ENCODE measurements at regions not wholly inside any gene's neighbourhood (a gene's known extent, or its start where the extent isn't known, plus 50 kb on each side); places are given as distances from the start of the nearest gene placed in this dataset.

DNA sequence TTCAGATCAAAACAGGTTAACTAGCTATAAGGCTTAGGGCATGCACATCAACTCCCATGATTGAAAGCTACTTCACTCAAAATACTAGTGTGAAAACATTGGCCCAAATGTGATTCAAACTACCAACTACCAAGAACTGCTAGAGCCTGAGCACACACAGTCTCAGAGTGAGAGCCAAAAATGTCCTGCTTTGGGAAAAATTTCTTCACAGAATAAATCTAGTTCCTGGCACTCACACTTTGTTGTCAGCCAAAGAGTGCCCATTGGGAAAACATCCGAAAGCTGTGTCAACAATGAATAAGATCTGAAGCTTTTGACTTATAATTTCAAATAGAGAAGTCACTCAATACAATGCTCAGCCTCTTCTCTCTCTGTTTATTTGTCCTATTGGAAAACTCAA, 182.7 kb downstream of the LRATD1 start:
- ChIA-PET POLR2A (ENCODE audit: partially characterized antibody) (no interaction called here), CTCF (ENCODE audit: partially characterized antibody) (interaction anchor here (0.6 to 1.2 kb wide), 2 partner anchors 39 to 180 kb away, joined by 3 read pairs; no protein-coding TSS in a partner anchor)
- Histone ChIP-seq H4K20me1 (replicated peaks in 1 of 2; ENCODE audit: control insufficient read depth in 1 of 2, insufficient read depth in 2 of 2, low read length in 2 of 2) (no peaks in the 10 kb centered on the region), H2AFZ (ENCODE audit: low read length) (no peak overlapping the region), H2BK15ac (ENCODE audit: low read length) (no peak overlapping the region), H3K9ac (replicated peaks in 1 of 4; ENCODE audit: extremely low read depth in 1 of 4, low read depth in 3 of 4, low read length in 3 of 4) (no peak overlapping the region), H2AK5ac (ENCODE audit: low read depth, low read length) (no peak overlapping the region), H3K14ac (ENCODE audit: insufficient read length) (no peak overlapping the region), H3K4me3 (ENCODE audit: extremely low read depth in 1 of 4, insufficient read depth in 2 of 4, low read depth in 3 of 4, low read length in 4 of 4) (no peak overlapping the region), H3K18ac (ENCODE audit: extremely low read depth, low read length) (no peak overlapping the region), H2BK120ac (replicated peaks; ENCODE audit: low read depth, low read length) (no peak overlapping the region), H2BK20ac (ENCODE audit: low read length) (no peak overlapping the region), H3K23ac (ENCODE audit: insufficient read length) (no peak overlapping the region), H3K36me3 (ENCODE audit: control insufficient read depth in 2 of 4, insufficient read depth in 4 of 4, low read length in 3 of 4) (no peaks in the 10 kb centered on the region), H3K56ac (replicated peaks; ENCODE audit: insufficient read length, low read depth, low read length) (no peak overlapping the region), H4K91ac (replicated peaks; ENCODE audit: insufficient read length, low read length) (no peak overlapping the region), H3K79me2 (ENCODE audit: control insufficient read depth in 1 of 2, insufficient read depth in 2 of 2, low read length in 2 of 2) (no peaks in the 10 kb centered on the region), H3K4me2 (ENCODE audit: insufficient read depth in 1 of 2, low read depth in 2 of 2, low read length in 2 of 2) (no peak overlapping the region), H3K79me1 (ENCODE audit: low read depth, low read length) (no peaks in the 10 kb centered on the region), H3K4me1 (replicated peaks in 1 of 4; ENCODE audit: control insufficient read depth in 3 of 4, insufficient read depth in 4 of 4, low read length in 3 of 4) (no peaks in the 10 kb centered on the region), H4K5ac (ENCODE audit: insufficient read length, low read depth, low read length) (no peak overlapping the region), H3K4ac (replicated peaks; ENCODE audit: insufficient read length, low read depth, low read length) (no peak overlapping the region), H2BK5ac (ENCODE audit: low read depth, low read length) (no peak overlapping the region), H4K8ac (ENCODE audit: extremely low read depth, insufficient read depth, low read length) (no peak overlapping the region), H3K23me2 (ENCODE audit: low read depth, low read length) (no peaks in the 10 kb centered on the region), H3K9me3 (ENCODE audit: insufficient read depth in 2 of 2, low read depth in 1 of 2, low read length in 1 of 2) (peaks cover 3 to 11% of the 10 kb centered on the region in 2 experiments; a peak in 2 of 4 replicates), H3K27me3 (replicated peaks in 1 of 4; ENCODE audit: control insufficient read depth in 3 of 4, extremely low read depth in 1 of 4, insufficient read depth in 3 of 4, low read length in 3 of 4) (no peaks in the 10 kb centered on the region), H3K27ac (ENCODE audit: low read depth, low read length) (no peak overlapping the region), H2BK12ac (ENCODE audit: low read depth, low read length) (no peak overlapping the region)
- 94% methylated on average over 1 of the region's 1 CpG; no CpG with 5 or more reads in 1 of the 2 experiments for WGBS, 2 experiments (ENCODE audit: extremely low coverage in 1 of 2, insufficient coverage in 1 of 2, insufficient read length in 1 of 2, insufficient replicate concordance in 2 of 2, low coverage in 1 of 2, low lambda C conversion rate in 2 of 2, missing lambda C conversion rate in 1 of 2)
- FAIRE-seq (no peak), DNase-seq (ENCODE audit: low read depth in 1 of 2, low spot score in 2 of 2) (no peak)
- TF ChIP-seq HDAC6 (IDR thresholded peaks at IDR 0.05; ENCODE audit: low read depth, low read length): no peak
- no peak for TF ChIP-seq GABPA (IDR thresholded peaks at IDR 0.05; ENCODE audit: borderline replicate concordance, insufficient read depth, low read length)
- TF ChIP-seq, protein P1, sequence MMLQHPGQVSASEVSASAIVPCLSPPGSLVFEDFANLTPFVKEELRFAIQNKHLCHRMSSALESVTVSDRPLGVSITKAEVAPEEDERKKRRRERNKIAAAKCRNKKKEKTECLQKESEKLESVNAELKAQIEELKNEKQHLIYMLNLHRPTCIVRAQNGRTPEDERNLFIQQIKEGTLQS (IDR thresholded peaks at IDR 0.05; ENCODE audit: insufficient read depth, low read depth, low read length): no peak
- no peak for TF ChIP-seq EP300 (IDR thresholded peaks at IDR 0.05; ENCODE audit: borderline replicate concordance in 1 of 2, low read depth in 2 of 2, low read length in 2 of 2)
- TF ChIP-seq SP2 (IDR thresholded peaks at IDR 0.05; ENCODE audit: low read length): no peak
- TF ChIP-seq, protein P2, sequence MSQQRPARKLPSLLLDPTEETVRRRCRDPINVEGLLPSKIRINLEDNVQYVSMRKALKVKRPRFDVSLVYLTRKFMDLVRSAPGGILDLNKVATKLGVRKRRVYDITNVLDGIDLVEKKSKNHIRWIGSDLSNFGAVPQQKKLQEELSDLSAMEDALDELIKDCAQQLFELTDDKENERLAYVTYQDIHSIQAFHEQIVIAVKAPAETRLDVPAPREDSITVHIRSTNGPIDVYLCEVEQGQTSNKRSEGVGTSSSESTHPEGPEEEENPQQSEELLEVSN (IDR thresholded peaks at IDR 0.05): no peak
- no peak for TF ChIP-seq EZH2 (IDR thresholded peaks at IDR 0.05; ENCODE audit: low read depth, low read length, severe bottlenecking)
- no peak for TF ChIP-seq KDM5A (IDR thresholded peaks at IDR 0.05; ENCODE audit: low read length)
- TF ChIP-seq POU5F1 (IDR thresholded peaks at IDR 0.05; ENCODE audit: low read depth, low read length): no peak
- TF ChIP-seq PHF8 (conservative IDR thresholded peaks at IDR 0.05; ENCODE audit: low read depth, low read length): no peak
- no peak for TF ChIP-seq SUZ12 (IDR thresholded peaks at IDR 0.05; ENCODE audit: low read length)
- TF ChIP-seq KDM4A (IDR thresholded peaks at IDR 0.05; ENCODE audit: low read depth, low read length, severe bottlenecking): no peak
- no peak for TF ChIP-seq ZNF274 (IDR thresholded peaks at IDR 0.05; ENCODE audit: borderline replicate concordance, extremely low read depth, low read length)
